ENCODE measurements at regions not wholly inside any gene's neighbourhood (a gene's known extent, or its start where the extent isn't known, plus 50 kb on each side); places are given as distances from the start of the nearest gene placed in this dataset.

- TF ChIP-seq POLR2A (IDR thresholded peaks at IDR 0.05) (no peak), CTCF (IDR thresholded peaks at IDR 0.05) (no peak), EP300 (IDR thresholded peaks at IDR 0.05) (no peak), POLR2AphosphoS5 (IDR thresholded peaks at IDR 0.05) (no peak)
- H3K36me3 ChIP-seq = no peaks in the 10 kb centered on the region
- no peak for DNase-seq
- H3K9me3 ChIP-seq = no peaks in the 10 kb centered on the region
- H3K4me1 ChIP-seq = no peaks in the 10 kb centered on the region
- intact Hi-C loops (cut with DNase I; ENCODE audit: low total_unique reads) = no loop called here
- no peak overlapping the region for H3K27ac ChIP-seq
- H3K27me3 ChIP-seq = no peaks in the 10 kb centered on the region
- no peak overlapping the region for H3K4me3 ChIP-seq
- 67 to 79% (median 75%) methylated on average over 4 of the region's 4 CpGs for WGBS, 5 donors
These were observed 105.7 kb upstream of the MEGF10 start for GRCh38 chr5:127184851-127185250.

- Histone ChIP-seq H3K27ac (no peak overlapping the region), H3K9me3 (no peaks in the 10 kb centered on the region), H3K4me1 (no peaks in the 10 kb centered on the region), H3K4me3 (no peak overlapping the region), H3K27me3 (no peaks in the 10 kb centered on the region), H3K36me3 (no peaks in the 10 kb centered on the region)
- DNase-seq = no peak
- TF ChIP-seq POLR2AphosphoS5 (IDR thresholded peaks at IDR 0.05) (no peak), EP300 (IDR thresholded peaks at IDR 0.05) (no peak), POLR2A (IDR thresholded peaks at IDR 0.05) (no peak), CTCF (IDR thresholded peaks at IDR 0.05) (no peak)
- intact Hi-C loops (cut with DNase I; ENCODE audit: low total_unique reads) = no loop called here
- 68 to 77% (median 75%) methylated on average over 6 of the region's 6 CpGs for WGBS, 5 donors
These were observed 103.9 kb upstream of the MEGF10 start for GRCh38 chr5:127186657-127187056.

GRCh38 chr5:127187706-127188105, 102.9 kb upstream of the MEGF10 start:
- no peak for TF ChIP-seq POLR2AphosphoS5 (IDR thresholded peaks at IDR 0.05)
- TF ChIP-seq POLR2A (IDR thresholded peaks at IDR 0.05) = no peak
- TF ChIP-seq EP300 (IDR thresholded peaks at IDR 0.05) = no peak
- TF ChIP-seq CTCF (IDR thresholded peaks at IDR 0.05) = no peak
- Histone ChIP-seq H3K4me3 (no peak overlapping the region), H3K27ac (no peak overlapping the region), H3K36me3 (no peaks in the 10 kb centered on the region), H3K27me3 (no peaks in the 10 kb centered on the region), H3K4me1 (peaks cover 0 to 2% (median 0%) of the 10 kb centered on the region in 4 donors), H3K9me3 (no peaks in the 10 kb centered on the region)
- 80 to 90% (median 85%) methylated on average over 5 of the region's 5 CpGs for WGBS, 5 donors
- intact Hi-C loops (cut with DNase I; ENCODE audit: low total_unique reads) = no loop called here
- DNase-seq = no peak

GRCh38 chr5:127192150-127192549, 98.4 kb upstream of the MEGF10 start:
- intact Hi-C loops (cut with DNase I; ENCODE audit: low total_unique reads) = no loop called here
- no peak for DNase-seq
- Histone ChIP-seq H3K27me3 (no peaks in the 10 kb centered on the region), H3K27ac (no peak overlapping the region), H3K36me3 (no peaks in the 10 kb centered on the region), H3K4me3 (no peak overlapping the region), H3K4me1 (peaks cover 0 to 8% (median 3%) of the 10 kb centered on the region in 4 donors), H3K9me3 (no peaks in the 10 kb centered on the region)
- WGBS, 5 donors = 91 to 99% (median 95%) methylated on average over 3 of the region's 3 CpGs
- TF ChIP-seq EP300 (IDR thresholded peaks at IDR 0.05) (no peak), CTCF (IDR thresholded peaks at IDR 0.05) (no peak), POLR2A (IDR thresholded peaks at IDR 0.05) (no peak), POLR2AphosphoS5 (IDR thresholded peaks at IDR 0.05) (no peak)

Data from stomach (tissue), 8 donors.